A673 (cell line): ENCODE measurements at regions not wholly inside any gene's neighbourhood (a gene's known extent, or its start where the extent isn't known, plus 50 kb on each side); places are given as distances from the start of the nearest gene placed in this dataset.

Experiments
- CTCF ChIP-seq: fragments of 300-800, 200-600 bp; sonication (generic); conservative IDR thresholded peaks from 2 replicates; pipeline ENCODE4 v1.5.1; 2017; ENCODE audit warnings: low read depth, mild to moderate bottlenecking, antibody characterized with exemption, low read length, moderate library complexity, mixed read lengths
- EZH2 ChIP-seq: fragments of 200-600 bp; sonication (generic); IDR thresholded peaks from 2 replicates; pipeline ENCODE4 v1.6.1; 2017; ENCODE audit warnings: borderline replicate concordance, low read depth, mild to moderate bottlenecking, mixed read lengths, antibody characterized with exemption, low read length; ENCODE audit not compliant: poor library complexity, severe bottlenecking

GRCh38 chr9:88784960-88785359, 206.3 kb upstream of the S1PR3 start:
- TF ChIP-seq CTCF (no peak), EZH2 (no peak)
